ENCODE measurements at regions not wholly inside any gene's neighbourhood (a gene's known extent, or its start where the extent isn't known, plus 50 kb on each side); places are given as distances from the start of the nearest gene placed in this dataset.

DNA sequence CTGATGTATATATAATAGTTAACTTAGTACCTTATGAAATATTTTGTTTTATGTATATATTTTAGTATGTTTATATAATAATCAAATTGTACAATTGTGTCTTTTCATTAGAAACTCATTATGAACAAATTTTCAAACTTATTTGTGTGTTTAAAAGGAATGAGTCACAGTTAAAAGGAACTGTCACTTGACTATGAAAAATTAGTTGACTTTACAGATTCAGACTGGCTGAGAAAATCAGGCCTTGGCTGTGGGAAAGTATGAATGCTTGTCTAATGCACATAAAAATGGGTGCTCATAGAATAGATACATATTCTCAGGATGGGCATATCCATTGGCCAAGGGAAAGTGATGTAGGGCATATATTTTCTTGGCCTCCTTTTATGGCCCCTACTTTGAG, 576.8 kb downstream of the SATB2 start:
- no peak for TF ChIP-seq EZH2phosphoT487 (IDR thresholded peaks at IDR 0.05; ENCODE audit: insufficient read depth, low read depth)
- TF ChIP-seq EZH2 (IDR thresholded peaks at IDR 0.05; ENCODE audit: insufficient read depth, poor library complexity, severe bottlenecking): no peak
